IMR-90 (cell line): ENCODE measurements at regions not wholly inside any gene's neighbourhood (a gene's known extent, or its start where the extent isn't known, plus 50 kb on each side); places are given as distances from the start of the nearest gene placed in this dataset.

Experiments used
- ATAC-seq: fragments of 200-7000 bp; cut with Tn5 transposase; 2 replicates; pipeline ENCODE4 v1.9.1; 2020; ENCODE audit warnings: low read depth, mild to moderate bottlenecking, moderate library complexity
- BruUV-seq: library from RNA; stranded (reverse); fragments of 400-500 nt; replicated peaks from 2 replicates; lab custom pipeline; 2021; lab: Mats Ljungman, UMichigan
- CTCF ChIA-PET: fragments of 300-600 bp; formaldehyde crosslinking; extraction: SDS; loops from one replicate; lab custom pipeline; 2021; ENCODE audit warnings: antibody characterized with exemption; lab: Yijun Ruan, JAX
- POLR2A ChIA-PET: fragments of 300-600 bp; sonication (Branson Sonifier 250); formaldehyde crosslinking; loops from one replicate; lab custom pipeline; 2022; ENCODE audit warnings: antibody characterized with exemption; ENCODE audit not compliant: unreplicated experiment; lab: Charles Lee
- DNase-seq: peaks from one replicate; pipeline ENCODE4 v3.0.0; 2013
- H2AFZ ChIP-seq: replicated peaks from 2 replicates; pipeline ENCODE3; 2013; ENCODE audit warnings: low read length, mild to moderate bottlenecking; ENCODE audit not compliant: poor library complexity
- H2AK5ac ChIP-seq: 2 replicates; pipeline ENCODE4 v1.6.1; 2013; ENCODE audit warnings: low read depth, low read length, inconsistent platforms
- H2AK9ac ChIP-seq: replicated peaks from 2 replicates; pipeline ENCODE3; 2013; ENCODE audit warnings: mild to moderate bottlenecking, low read depth, low read length, moderate library complexity; ENCODE audit not compliant: poor library complexity
- H2BK120ac ChIP-seq: 2 replicates; pipeline ENCODE4 v1.6.1; 2013; ENCODE audit warnings: low read depth, low read length, inconsistent platforms
- H2BK15ac ChIP-seq: 3 replicates; pipeline ENCODE4 v1.6.1; 2013; ENCODE audit warnings: low read depth, low read length, inconsistent platforms
- H2BK20ac ChIP-seq: 2 replicates; pipeline ENCODE4 v1.6.1; 2013; ENCODE audit warnings: low read depth, mild to moderate bottlenecking, inconsistent platforms, low read length, moderate library complexity
- H2BK5ac ChIP-seq: 2 replicates; pipeline ENCODE4 v1.6.1; 2013; ENCODE audit warnings: mild to moderate bottlenecking, low read depth, low read length, inconsistent platforms; ENCODE audit not compliant: poor library complexity, severe bottlenecking
- H3K14ac ChIP-seq: replicated peaks from 2 replicates; pipeline ENCODE4 v1.6.1; 2013; ENCODE audit warnings: low read depth, low read length, inconsistent platforms
- H3K18ac ChIP-seq: 2 replicates; pipeline ENCODE4 v1.6.1; 2013; ENCODE audit warnings: low read depth, low read length, control low read depth
- H3K23ac ChIP-seq: 2 replicates; pipeline ENCODE4 v1.6.1; 2013; ENCODE audit warnings: low read depth, low read length, inconsistent platforms
- H3K27ac ChIP-seq: 2 replicates; pipeline ENCODE4 v1.5.1; 2013; ENCODE audit warnings: mild to moderate bottlenecking, control low read depth, low read length; ENCODE audit not compliant: insufficient read depth
- H3K27me3 ChIP-seq: 2 replicates; pipeline ENCODE4 v1.6.1; 2013; ENCODE audit warnings: low read length; ENCODE audit not compliant: control insufficient read depth, insufficient read depth
- H3K36me3 ChIP-seq: 2 replicates; pipeline ENCODE4 v1.6.1; 2013; ENCODE audit warnings: low read length, mixed read lengths; ENCODE audit not compliant: control insufficient read depth, insufficient read depth
- H3K4ac ChIP-seq: 2 replicates; pipeline ENCODE4 v1.6.1; 2013; ENCODE audit warnings: low read depth, low read length, inconsistent platforms
- H3K4me1 ChIP-seq: 2 replicates; pipeline ENCODE4 v1.6.1; 2013; ENCODE audit warnings: low read length, mixed read lengths; ENCODE audit not compliant: control insufficient read depth, insufficient read depth
- H3K4me2 ChIP-seq: 2 replicates; pipeline ENCODE4 v1.6.1; 2013; ENCODE audit warnings: low read depth, mild to moderate bottlenecking, control low read depth, low read length, moderate library complexity
- H3K4me3 ChIP-seq: 2 replicates; pipeline ENCODE4 v1.5.1; 2013; ENCODE audit warnings: low read depth, mild to moderate bottlenecking, control low read depth, low read length, moderate library complexity; ENCODE audit not compliant: insufficient read depth
- H3K56ac ChIP-seq: 2 replicates; pipeline ENCODE4 v1.6.1; 2013; ENCODE audit warnings: low read length, inconsistent platforms; ENCODE audit not compliant: insufficient read depth; ENCODE audit errors: extremely low read depth
- H3K79me1 ChIP-seq, 2 experiments: 2 replicates each; pipeline ENCODE4 v1.6.1; 2013; ENCODE audit warnings: low read length in 2 of 2, inconsistent platforms in 1 of 2, low read depth in 1 of 2
- H3K9ac ChIP-seq: 2 replicates; pipeline ENCODE4 v1.6.1; 2013; ENCODE audit warnings: low read depth, low read length, control low read depth
- H3K9me1 ChIP-seq: 2 replicates; pipeline ENCODE4 v1.6.1; 2013; ENCODE audit warnings: low read length, inconsistent platforms; ENCODE audit not compliant: insufficient read depth
- H3K9me3 ChIP-seq: 2 replicates; pipeline ENCODE4 v1.6.1; 2013; ENCODE audit warnings: low read length; ENCODE audit not compliant: control insufficient read depth, insufficient read depth
- H4K20me1 ChIP-seq: 2 replicates; pipeline ENCODE4 v1.6.1; 2013; ENCODE audit warnings: low read length, inconsistent platforms; ENCODE audit not compliant: insufficient read depth
- H4K5ac ChIP-seq: 2 replicates; pipeline ENCODE4 v1.6.1; 2013; ENCODE audit warnings: mild to moderate bottlenecking, low read depth, low read length, control low read depth
- H4K8ac ChIP-seq, 2 experiments: 2 replicates each; pipeline ENCODE4 v1.6.1; 2013; ENCODE audit warnings: low read depth in 2 of 2, low read length in 2 of 2, control low read depth in 1 of 2, inconsistent platforms in 1 of 2
- H4K91ac ChIP-seq: 2 replicates; pipeline ENCODE4 v1.6.1; 2013; ENCODE audit warnings: low read depth, low read length, inconsistent platforms; ENCODE audit not compliant: insufficient read depth
- BHLHE40 ChIP-seq: fragments of 150-350 bp; IDR thresholded peaks from 2 replicates; pipeline ENCODE4 v1.6.1; 2016; ENCODE audit warnings: mild to moderate bottlenecking, low read depth, low read length
- CEBPB ChIP-seq: IDR thresholded peaks from 2 replicates; pipeline ENCODE4 v1.6.1; 2012; ENCODE audit warnings: low read depth, low read length, improper control_type of control experiment
- CHD1 ChIP-seq: IDR thresholded peaks from 2 replicates; pipeline ENCODE4 v1.6.1; 2012; ENCODE audit warnings: low read depth, low read length, improper control_type of control experiment
- FOS ChIP-seq: fragments of 150-350 bp; IDR thresholded peaks from 2 replicates; pipeline ENCODE4 v1.6.1; 2016; ENCODE audit warnings: low read depth, low read length
- MAFK ChIP-seq: IDR thresholded peaks from 2 replicates; pipeline ENCODE4 v1.6.1; 2012; ENCODE audit warnings: low read depth, low read length, improper control_type of control experiment
- MAZ ChIP-seq: IDR thresholded peaks from 2 replicates; pipeline ENCODE4 v1.6.1; 2012; ENCODE audit warnings: low read depth, mild to moderate bottlenecking, low read length, improper control_type of control experiment, moderate library complexity, borderline replicate concordance
- MXI1 ChIP-seq: IDR thresholded peaks from 2 replicates; pipeline ENCODE4 v1.6.1; 2012; ENCODE audit warnings: low read depth, mild to moderate bottlenecking, low read length, moderate library complexity, borderline replicate concordance
- NFE2L2 ChIP-seq: fragments of 150-350 bp; IDR thresholded peaks from 2 replicates; pipeline ENCODE4 v1.6.1; 2016; ENCODE audit warnings: low read depth, mild to moderate bottlenecking, low read length
- POLR2A ChIP-seq: IDR thresholded peaks from 2 replicates; pipeline ENCODE4 v1.6.1; 2012; ENCODE audit warnings: mild to moderate bottlenecking, low read depth, low read length
- RAD21 ChIP-seq: IDR thresholded peaks from 2 replicates; pipeline ENCODE4 v1.6.1; 2012; ENCODE audit warnings: low read length, improper control_type of control experiment
- RCOR1 ChIP-seq: IDR thresholded peaks from 2 replicates; pipeline ENCODE4 v1.6.1; 2012; ENCODE audit warnings: mild to moderate bottlenecking, low read length, improper control_type of control experiment; ENCODE audit not compliant: insufficient replicate concordance
- RFX5 ChIP-seq: IDR thresholded peaks from 2 replicates; pipeline ENCODE4 v1.8.0; 2012; ENCODE audit warnings: low read depth, mild to moderate bottlenecking, low read length, moderate library complexity
- SMC3 ChIP-seq: fragments of 150-350 bp; IDR thresholded peaks from 2 replicates; pipeline ENCODE4 v1.6.1; 2016; ENCODE audit warnings: low read depth, mild to moderate bottlenecking, antibody characterized with exemption, low read length, moderate library complexity
- whole genome bisulfite sequencing, 2 experiments: methylation state at CpG; one replicate each; pipeline versions ENCODE4 v1.1.5 to v1.1.7; 2013; ENCODE audit warnings: missing lambda C conversion rate in 2 of 2; ENCODE audit not compliant: insufficient read length in 1 of 2; ENCODE audit errors: extremely low coverage in 2 of 2; 5-methylcytosine and 5-hydroxymethylcytosine counted together
- dilution Hi-C: fragments of 300-500 bp; cut with HindIII; formaldehyde crosslinking; loops from one replicate; pipeline ENCODE4 v1.14.3; 2018; ENCODE audit warnings: low sequenced_read_pairs; ENCODE audit not compliant: unreplicated experiment
- in situ Hi-C: fragments of 300-500 bp; cut with MboI; formaldehyde crosslinking; loops from 3 replicates; pipeline ENCODE4 v1.14.3; 2019; ENCODE audit warnings: low sequenced_read_pairs, inconsistent platforms, mixed read lengths
- intact Hi-C: fragments of 100-400 bp; cut with micrococcal nuclease; formaldehyde crosslinking; loops from 2 replicates; pipeline ENCODE4 v1.10.0; 2022
- TF ChIP-seq, protein P1 (sequence below): conservative IDR thresholded peaks from 2 replicates; pipeline ENCODE4 v1.5.1; 2012; ENCODE audit warnings: mild to moderate bottlenecking, low read depth, low read length, improper control_type of control experiment
- TF ChIP-seq, protein P2 (sequence below): fragments of 150-350 bp; IDR thresholded peaks from 2 replicates; pipeline ENCODE4 v1.6.1; 2017; ENCODE audit warnings: mild to moderate bottlenecking, antibody characterized with exemption, low read length, low read depth
- TF ChIP-seq, protein P3 (sequence below): fragments of 150-350 bp; IDR thresholded peaks from 2 replicates; pipeline ENCODE4 v1.6.1; 2016; ENCODE audit warnings: low read depth, mild to moderate bottlenecking, low read length, moderate library complexity, borderline replicate concordance

DNA sequence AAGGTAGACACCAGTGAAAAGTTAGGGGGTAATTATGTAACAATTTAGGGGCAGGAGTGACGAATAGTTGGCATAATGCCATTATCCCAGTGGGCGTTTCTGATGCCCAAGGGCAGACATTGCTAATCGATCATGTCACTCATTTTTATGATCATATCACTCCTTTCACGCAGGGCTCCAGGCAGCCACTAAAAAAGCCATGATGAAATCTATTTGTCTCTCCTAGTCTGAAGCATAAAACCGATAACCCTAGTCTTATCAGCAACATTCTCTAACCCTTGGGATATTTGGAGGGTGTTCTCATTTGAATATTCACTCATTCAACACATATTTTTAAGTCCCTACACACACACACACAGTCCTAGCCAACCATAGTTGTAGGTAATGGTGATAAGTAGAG lies 114.9 kb downstream of the NMUR2 start:
- Histone ChIP-seq H3K9ac (no peak overlapping the region), H2BK5ac (no peak overlapping the region), H4K91ac (no peak overlapping the region), H2AK5ac (no peak overlapping the region), H2BK20ac (no peak overlapping the region), H3K27ac (no peak overlapping the region), H3K4me1 (no peaks in the 10 kb centered on the region), H3K4me3 (no peak overlapping the region), H2BK120ac (no peak overlapping the region), H3K9me3 (peaks cover 5% of the 10 kb centered on the region), H3K18ac (no peak overlapping the region), H3K56ac (no peak overlapping the region), H3K14ac (no peak overlapping the region), H2AK9ac (no peak overlapping the region), H4K5ac (no peak overlapping the region), H4K20me1 (no peaks in the 10 kb centered on the region), H3K36me3 (no peaks in the 10 kb centered on the region), H3K23ac (no peak overlapping the region), H2AFZ (no peak overlapping the region), H2BK15ac (no peak overlapping the region), H3K9me1 (no peaks in the 10 kb centered on the region), H3K4ac (no peak overlapping the region), H4K8ac (no peak overlapping the region), H3K79me1 (no peaks in the 10 kb centered on the region), H3K4me2 (no peak overlapping the region), H3K27me3 (no peaks in the 10 kb centered on the region)
- in situ Hi-C loops, result no loop called here
- no peak for DNase-seq
- intact Hi-C loops, result no loop called here
- no TSS peak for BruUV-seq
- TF ChIP-seq POLR2A (no peak), MAFK (no peak), FOS (no peak), CEBPB (no peak), NFE2L2 (no peak), BHLHE40 (no peak), RFX5 (no peak), RCOR1 (no peak), CHD1 (no peak), RAD21 (no peak), MAZ (no peak), SMC3 (no peak), MXI1 (no peak)
- TF ChIP-seq, protein P1, sequence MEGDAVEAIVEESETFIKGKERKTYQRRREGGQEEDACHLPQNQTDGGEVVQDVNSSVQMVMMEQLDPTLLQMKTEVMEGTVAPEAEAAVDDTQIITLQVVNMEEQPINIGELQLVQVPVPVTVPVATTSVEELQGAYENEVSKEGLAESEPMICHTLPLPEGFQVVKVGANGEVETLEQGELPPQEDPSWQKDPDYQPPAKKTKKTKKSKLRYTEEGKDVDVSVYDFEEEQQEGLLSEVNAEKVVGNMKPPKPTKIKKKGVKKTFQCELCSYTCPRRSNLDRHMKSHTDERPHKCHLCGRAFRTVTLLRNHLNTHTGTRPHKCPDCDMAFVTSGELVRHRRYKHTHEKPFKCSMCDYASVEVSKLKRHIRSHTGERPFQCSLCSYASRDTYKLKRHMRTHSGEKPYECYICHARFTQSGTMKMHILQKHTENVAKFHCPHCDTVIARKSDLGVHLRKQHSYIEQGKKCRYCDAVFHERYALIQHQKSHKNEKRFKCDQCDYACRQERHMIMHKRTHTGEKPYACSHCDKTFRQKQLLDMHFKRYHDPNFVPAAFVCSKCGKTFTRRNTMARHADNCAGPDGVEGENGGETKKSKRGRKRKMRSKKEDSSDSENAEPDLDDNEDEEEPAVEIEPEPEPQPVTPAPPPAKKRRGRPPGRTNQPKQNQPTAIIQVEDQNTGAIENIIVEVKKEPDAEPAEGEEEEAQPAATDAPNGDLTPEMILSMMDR, result no peak
- TF ChIP-seq, protein P2, sequence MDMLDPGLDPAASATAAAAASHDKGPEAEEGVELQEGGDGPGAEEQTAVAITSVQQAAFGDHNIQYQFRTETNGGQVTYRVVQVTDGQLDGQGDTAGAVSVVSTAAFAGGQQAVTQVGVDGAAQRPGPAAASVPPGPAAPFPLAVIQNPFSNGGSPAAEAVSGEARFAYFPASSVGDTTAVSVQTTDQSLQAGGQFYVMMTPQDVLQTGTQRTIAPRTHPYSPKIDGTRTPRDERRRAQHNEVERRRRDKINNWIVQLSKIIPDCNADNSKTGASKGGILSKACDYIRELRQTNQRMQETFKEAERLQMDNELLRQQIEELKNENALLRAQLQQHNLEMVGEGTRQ, result no peak
- TF ChIP-seq, protein P3, sequence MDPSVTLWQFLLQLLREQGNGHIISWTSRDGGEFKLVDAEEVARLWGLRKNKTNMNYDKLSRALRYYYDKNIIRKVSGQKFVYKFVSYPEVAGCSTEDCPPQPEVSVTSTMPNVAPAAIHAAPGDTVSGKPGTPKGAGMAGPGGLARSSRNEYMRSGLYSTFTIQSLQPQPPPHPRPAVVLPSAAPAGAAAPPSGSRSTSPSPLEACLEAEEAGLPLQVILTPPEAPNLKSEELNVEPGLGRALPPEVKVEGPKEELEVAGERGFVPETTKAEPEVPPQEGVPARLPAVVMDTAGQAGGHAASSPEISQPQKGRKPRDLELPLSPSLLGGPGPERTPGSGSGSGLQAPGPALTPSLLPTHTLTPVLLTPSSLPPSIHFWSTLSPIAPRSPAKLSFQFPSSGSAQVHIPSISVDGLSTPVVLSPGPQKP, result no peak
- WGBS, 2 experiments, result no CpG with 5 or more reads among the region's 5 CpGs
- no peak for ATAC-seq
- ChIA-PET POLR2A (interaction anchor here (0.6 kb wide), 1 partner anchor 27 kb away, joined by 6 read pairs; no protein-coding TSS in a partner anchor), CTCF (no interaction called here)
- dilution Hi-C loops, result no loop called here
